NB4 (cell line): ENCODE measurements at regions not wholly inside any gene's neighbourhood (a gene's known extent, or its start where the extent isn't known, plus 50 kb on each side); places are given as distances from the start of the nearest gene placed in this dataset.

Experiments used
- CTCF ChIP-seq: IDR thresholded peaks from one replicate; pipeline ENCODE4 v1.5.1; 2012; ENCODE audit warnings: low read depth, low read length
- MAX ChIP-seq: IDR thresholded peaks from 2 replicates; pipeline ENCODE4 v1.6.1; 2011; ENCODE audit warnings: low read depth, low read length
- MYC ChIP-seq: IDR thresholded peaks from 2 replicates; pipeline ENCODE4 v1.6.1; 2011; ENCODE audit warnings: low read depth, low read length
- POLR2A ChIP-seq: IDR thresholded peaks from 2 replicates; pipeline ENCODE4 v1.6.1; 2011; ENCODE audit warnings: mild to moderate bottlenecking; ENCODE audit not compliant: insufficient read length; ENCODE audit errors: extremely low read depth

- TF ChIP-seq CTCF (no peak), POLR2A (no peak), MAX (no peak), MYC (no peak)
Observed at GRCh38 chr6:163695414-163695864, 280.9 kb downstream of the QKI start.
